ENCODE measurements at regions not wholly inside any gene's neighbourhood (a gene's known extent, or its start where the extent isn't known, plus 50 kb on each side); places are given as distances from the start of the nearest gene placed in this dataset.

- DNase-seq (ENCODE audit: low read depth in 4 of 6, low spot score in 6 of 6) = no peak
- 85% methylated on average over 3 of the region's 7 CpGs for WGBS (ENCODE audit: insufficient coverage)
- no peaks in the 10 kb centered on the region for H3K9me3 ChIP-seq (ENCODE audit: control insufficient read depth, insufficient read depth, low read length)
- H3K4me3 ChIP-seq (ENCODE audit: low read depth, low read length) = no peak overlapping the region
- no peak overlapping the region for H3K27ac ChIP-seq (ENCODE audit: low read depth, low read length)
- H3K4me1 ChIP-seq (ENCODE audit: control insufficient read depth, insufficient read depth, low read length) = no peaks in the 10 kb centered on the region
- no peaks in the 10 kb centered on the region for H3K27me3 ChIP-seq (ENCODE audit: control insufficient read depth, insufficient read depth, low read length)
- no peaks in the 10 kb centered on the region for H3K36me3 ChIP-seq (ENCODE audit: control insufficient read depth, insufficient read depth, low read length)
Measured at GRCh38 chr14:39766397-39767000, 334.3 kb upstream of the FBXO33 start.

GRCh38 chr14:39765676-39766075 is 333.4 kb upstream of the FBXO33 start:
- H3K27ac ChIP-seq (ENCODE audit: low read depth, low read length) = no peak overlapping the region
- no peaks in the 10 kb centered on the region for H3K4me1 ChIP-seq (ENCODE audit: control insufficient read depth, insufficient read depth, low read length)
- no peak for DNase-seq (ENCODE audit: low read depth in 4 of 6, low spot score in 6 of 6)
- no peaks in the 10 kb centered on the region for H3K36me3 ChIP-seq (ENCODE audit: control insufficient read depth, insufficient read depth, low read length)
- no CpG with 5 or more reads among the region's 2 CpGs for WGBS (ENCODE audit: insufficient coverage)
- no peak overlapping the region for H3K4me3 ChIP-seq (ENCODE audit: low read depth, low read length)
- no peaks in the 10 kb centered on the region for H3K27me3 ChIP-seq (ENCODE audit: control insufficient read depth, insufficient read depth, low read length)
- no peaks in the 10 kb centered on the region for H3K9me3 ChIP-seq (ENCODE audit: control insufficient read depth, insufficient read depth, low read length)

GRCh38 chr14:39763402-39763890 is 331.2 kb upstream of the FBXO33 start:
- DNase-seq (ENCODE audit: low read depth in 4 of 6, low spot score in 6 of 6) = no peak
- Histone ChIP-seq H3K4me1 (ENCODE audit: control insufficient read depth, insufficient read depth, low read length) (no peaks in the 10 kb centered on the region), H3K9me3 (ENCODE audit: control insufficient read depth, insufficient read depth, low read length) (no peaks in the 10 kb centered on the region), H3K4me3 (ENCODE audit: low read depth, low read length) (no peak overlapping the region), H3K36me3 (ENCODE audit: control insufficient read depth, insufficient read depth, low read length) (no peaks in the 10 kb centered on the region), H3K27ac (ENCODE audit: low read depth, low read length) (no peak overlapping the region), H3K27me3 (ENCODE audit: control insufficient read depth, insufficient read depth, low read length) (no peaks in the 10 kb centered on the region)
- 100% methylated on average over 1 of the region's 1 CpG for WGBS (ENCODE audit: insufficient coverage)

- DNase-seq (ENCODE audit: low read depth in 4 of 6, low spot score in 6 of 6) = no peak
- Histone ChIP-seq H3K4me1 (ENCODE audit: control insufficient read depth, insufficient read depth, low read length) (no peaks in the 10 kb centered on the region), H3K27me3 (ENCODE audit: control insufficient read depth, insufficient read depth, low read length) (no peaks in the 10 kb centered on the region), H3K9me3 (ENCODE audit: control insufficient read depth, insufficient read depth, low read length) (no peaks in the 10 kb centered on the region), H3K36me3 (ENCODE audit: control insufficient read depth, insufficient read depth, low read length) (no peaks in the 10 kb centered on the region), H3K4me3 (ENCODE audit: low read depth, low read length) (no peak overlapping the region), H3K27ac (ENCODE audit: low read depth, low read length) (no peak overlapping the region)
- WGBS (ENCODE audit: insufficient coverage) = 87% methylated on average over 8 of the region's 16 CpGs
Measured at GRCh38 chr14:39762576-39763401, 330.6 kb upstream of the FBXO33 start.

- H3K27me3 ChIP-seq (ENCODE audit: control insufficient read depth, insufficient read depth, low read length) = no peaks in the 10 kb centered on the region
Measured at GRCh38 chr14:39755269-39755878, 323.1 kb upstream of the FBXO33 start.

GRCh38 chr14:39740454-39740853 is 308.2 kb upstream of the FBXO33 start:
- no peak for DNase-seq (ENCODE audit: low read depth in 4 of 6, low spot score in 6 of 6)
- H3K27me3 ChIP-seq (ENCODE audit: control insufficient read depth, insufficient read depth, low read length) = no peaks in the 10 kb centered on the region
- no peaks in the 10 kb centered on the region for H3K4me1 ChIP-seq (ENCODE audit: control insufficient read depth, insufficient read depth, low read length)
- H3K27ac ChIP-seq (ENCODE audit: low read depth, low read length) = no peak overlapping the region
- no peaks in the 10 kb centered on the region for H3K9me3 ChIP-seq (ENCODE audit: control insufficient read depth, insufficient read depth, low read length)
- no peaks in the 10 kb centered on the region for H3K36me3 ChIP-seq (ENCODE audit: control insufficient read depth, insufficient read depth, low read length)
- no peak overlapping the region for H3K4me3 ChIP-seq (ENCODE audit: low read depth, low read length)

More at GRCh38 chr14:39755269-39755878, 323.1 kb upstream of the FBXO33 start:
- Histone ChIP-seq H3K4me1 (ENCODE audit: control insufficient read depth, insufficient read depth, low read length) (no peaks in the 10 kb centered on the region), H3K4me3 (ENCODE audit: low read depth, low read length) (no peak overlapping the region), H3K9me3 (ENCODE audit: control insufficient read depth, insufficient read depth, low read length) (no peaks in the 10 kb centered on the region), H3K36me3 (ENCODE audit: control insufficient read depth, insufficient read depth, low read length) (no peaks in the 10 kb centered on the region), H3K27ac (ENCODE audit: low read depth, low read length) (no peak overlapping the region)
- DNase-seq (ENCODE audit: low read depth in 4 of 6, low spot score in 6 of 6) = no peak

- Histone ChIP-seq H3K4me1 (ENCODE audit: control insufficient read depth, insufficient read depth, low read length) (no peaks in the 10 kb centered on the region), H3K27me3 (ENCODE audit: control insufficient read depth, insufficient read depth, low read length) (no peaks in the 10 kb centered on the region), H3K36me3 (ENCODE audit: control insufficient read depth, insufficient read depth, low read length) (no peaks in the 10 kb centered on the region), H3K9me3 (ENCODE audit: control insufficient read depth, insufficient read depth, low read length) (no peaks in the 10 kb centered on the region), H3K27ac (ENCODE audit: low read depth, low read length) (no peak overlapping the region), H3K4me3 (ENCODE audit: low read depth, low read length) (no peak overlapping the region)
- DNase-seq (ENCODE audit: low read depth in 4 of 6, low spot score in 6 of 6) = peak in 1 of 6 donors; percentile 49
- 94% methylated on average over 2 of the region's 2 CpGs for WGBS (ENCODE audit: insufficient coverage)
Measured at GRCh38 chr14:39739796-39740195, 307.6 kb upstream of the FBXO33 start.

GRCh38 chr14:39734306-39734705 is 302.1 kb upstream of the FBXO33 start:
- Histone ChIP-seq H3K4me1 (ENCODE audit: control insufficient read depth, insufficient read depth, low read length) (no peaks in the 10 kb centered on the region), H3K36me3 (ENCODE audit: control insufficient read depth, insufficient read depth, low read length) (no peaks in the 10 kb centered on the region), H3K4me3 (ENCODE audit: low read depth, low read length) (no peak overlapping the region), H3K27me3 (ENCODE audit: control insufficient read depth, insufficient read depth, low read length) (no peaks in the 10 kb centered on the region), H3K27ac (ENCODE audit: low read depth, low read length) (no peak overlapping the region), H3K9me3 (ENCODE audit: control insufficient read depth, insufficient read depth, low read length) (peaks cover 3% of the 10 kb centered on the region)
- DNase-seq (ENCODE audit: low read depth in 4 of 6, low spot score in 6 of 6) = no peak

GRCh38 chr14:39733741-39734140 is 301.5 kb upstream of the FBXO33 start:
- Histone ChIP-seq H3K4me3 (ENCODE audit: low read depth, low read length) (no peak overlapping the region), H3K36me3 (ENCODE audit: control insufficient read depth, insufficient read depth, low read length) (no peaks in the 10 kb centered on the region), H3K27ac (ENCODE audit: low read depth, low read length) (no peak overlapping the region), H3K4me1 (ENCODE audit: control insufficient read depth, insufficient read depth, low read length) (no peaks in the 10 kb centered on the region), H3K9me3 (ENCODE audit: control insufficient read depth, insufficient read depth, low read length) (peaks cover 3% of the 10 kb centered on the region), H3K27me3 (ENCODE audit: control insufficient read depth, insufficient read depth, low read length) (no peaks in the 10 kb centered on the region)
- 100% methylated on average over 1 of the region's 1 CpG for WGBS (ENCODE audit: insufficient coverage)
- no peak for DNase-seq (ENCODE audit: low read depth in 4 of 6, low spot score in 6 of 6)

GRCh38 chr14:39731912-39732311 is 299.7 kb upstream of the FBXO33 start:
- 90% methylated on average over 2 of the region's 2 CpGs for WGBS (ENCODE audit: insufficient coverage)

More at GRCh38 chr14:39731912-39732311, 299.7 kb upstream of the FBXO33 start:
- no peak for DNase-seq (ENCODE audit: low read depth in 4 of 6, low spot score in 6 of 6)
- Histone ChIP-seq H3K27me3 (ENCODE audit: control insufficient read depth, insufficient read depth, low read length) (no peaks in the 10 kb centered on the region), H3K27ac (ENCODE audit: low read depth, low read length) (no peak overlapping the region), H3K4me1 (ENCODE audit: control insufficient read depth, insufficient read depth, low read length) (no peaks in the 10 kb centered on the region), H3K4me3 (ENCODE audit: low read depth, low read length) (no peak overlapping the region), H3K9me3 (ENCODE audit: control insufficient read depth, insufficient read depth, low read length) (peaks cover 3% of the 10 kb centered on the region), H3K36me3 (ENCODE audit: control insufficient read depth, insufficient read depth, low read length) (no peaks in the 10 kb centered on the region)
